ENCODE measurements at regions not wholly inside any gene's neighbourhood (a gene's known extent, or its start where the extent isn't known, plus 50 kb on each side); places are given as distances from the start of the nearest gene placed in this dataset. TPM values are rescaled to one million over a fixed set of nuclear protein-coding genes. Genes with fewer than 3 reads are reported as not detected.

DNA sequence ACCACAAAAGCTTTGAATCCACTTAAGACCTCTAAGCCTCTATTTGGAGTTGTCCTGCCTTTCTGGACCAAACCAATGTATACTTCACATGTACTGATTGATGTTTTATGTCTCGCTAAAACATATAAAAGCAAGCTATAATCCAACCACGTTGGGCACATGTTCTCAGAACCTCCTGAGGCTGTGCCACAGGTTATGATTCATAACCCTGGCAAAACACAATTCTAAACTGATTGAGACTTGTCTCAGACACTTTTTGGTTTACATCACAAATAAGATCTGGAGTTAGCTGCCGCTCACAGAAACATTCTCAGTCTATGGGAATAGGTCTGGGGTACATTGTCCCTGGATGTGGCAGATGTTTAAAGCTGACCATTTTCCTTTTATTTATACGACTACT, 53.4 kb upstream of the EPHA6 start:
- H3K27ac Mint-ChIP-seq: no peak overlapping the region
- ChIA-PET CTCF (no interaction called here), POLR2A (no interaction called here)
- no peaks in the 10 kb centered on the region for H3K4me1 Mint-ChIP-seq (ENCODE audit: low read depth)
- intact Hi-C loops (cut with micrococcal nuclease): no loop called here
- H3K9me3 Mint-ChIP-seq: no peaks in the 10 kb centered on the region
- H3K4me3 Mint-ChIP-seq: no peak overlapping the region
- H3K27me3 Mint-ChIP-seq: no peaks in the 10 kb centered on the region
- H3K36me3 Mint-ChIP-seq: no peaks in the 10 kb centered on the region
- no peak for DNase-seq

Small RNA genes in the stretch of these regions (microRNA-seq; reads per million reads assigned to microRNA genes)
- gene MIR8060 (ENCODE audit: borderline microRNAs expressed, borderline number of aligned reads, borderline replicate concordance): not detected

Data from activated CD4-positive, alpha-beta memory T cell treated with anti-CD3 and anti-CD28 coated beads for 36 hours (primary cell).